SHP77 treated with DMSO at 0.1 percent for 48 hours (cell line): ENCODE measurements at regions not wholly inside any gene's neighbourhood (a gene's known extent, or its start where the extent isn't known, plus 50 kb on each side); places are given as distances from the start of the nearest gene placed in this dataset.
"Not testable (repeated sequence)": the region's sequence is repeated elsewhere in the genome, so short reads cannot be mapped to it uniquely, and the experiment has no call there.

Source experiments
- DNase-seq: peaks from one replicate; lab custom pipeline; 2025; lab: John Stamatoyannopoulos, UW

DNA sequence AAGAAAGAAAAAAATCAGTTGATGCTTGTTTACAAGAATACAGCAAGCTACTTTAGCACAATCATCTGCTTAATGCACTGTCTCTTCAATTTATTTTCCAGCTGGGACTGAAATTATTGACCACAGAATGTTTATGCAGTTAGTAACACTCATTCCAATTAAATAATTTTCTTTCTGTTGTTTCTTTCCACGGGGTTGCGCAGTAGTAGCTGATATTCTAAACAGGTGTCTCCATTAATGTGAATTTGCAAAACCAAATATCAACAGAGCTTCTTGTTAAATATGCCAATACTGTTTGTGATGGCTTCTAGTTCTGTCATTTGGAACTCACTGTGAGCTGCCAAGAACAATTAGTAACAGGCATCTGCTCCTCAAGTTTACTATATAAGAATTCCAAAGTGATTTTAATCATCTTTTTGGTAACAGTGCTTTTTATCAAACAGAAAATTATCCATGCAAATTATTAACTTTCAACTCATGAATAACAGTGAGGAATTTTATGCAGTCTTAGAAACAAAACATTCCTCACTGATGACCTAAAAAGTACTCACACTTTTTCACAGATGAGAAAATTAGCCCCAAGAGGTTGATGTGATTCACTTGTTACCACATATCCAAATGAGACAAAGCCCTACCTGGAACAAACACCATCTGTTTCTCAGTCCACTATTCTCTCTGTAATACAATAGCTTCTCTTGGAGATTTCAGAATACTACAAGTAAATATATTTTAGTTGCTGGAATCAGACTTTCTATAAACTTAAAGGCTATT is 567.6 kb upstream of the RGMB start:
- DNase-seq: no peak

DNA sequence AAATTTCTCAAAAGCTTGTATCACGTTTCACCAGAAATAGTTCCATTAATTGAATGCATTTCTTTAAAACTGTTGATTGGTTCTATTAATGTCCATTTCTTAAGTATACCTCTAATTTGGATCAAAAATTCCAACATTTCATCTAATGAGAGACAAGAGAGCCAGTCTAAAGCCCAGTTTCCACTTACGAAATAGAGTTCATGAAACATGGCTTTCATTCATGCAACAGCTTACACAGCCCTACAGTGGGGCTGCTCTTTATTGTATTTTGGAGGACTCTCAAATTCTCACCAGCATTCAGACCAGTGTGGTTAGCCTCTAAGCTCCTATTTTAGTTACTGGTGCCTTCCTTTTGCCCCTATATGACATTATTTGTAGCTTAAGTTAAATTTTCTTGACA is 566.9 kb upstream of the RGMB start:
- no peak for DNase-seq

DNA sequence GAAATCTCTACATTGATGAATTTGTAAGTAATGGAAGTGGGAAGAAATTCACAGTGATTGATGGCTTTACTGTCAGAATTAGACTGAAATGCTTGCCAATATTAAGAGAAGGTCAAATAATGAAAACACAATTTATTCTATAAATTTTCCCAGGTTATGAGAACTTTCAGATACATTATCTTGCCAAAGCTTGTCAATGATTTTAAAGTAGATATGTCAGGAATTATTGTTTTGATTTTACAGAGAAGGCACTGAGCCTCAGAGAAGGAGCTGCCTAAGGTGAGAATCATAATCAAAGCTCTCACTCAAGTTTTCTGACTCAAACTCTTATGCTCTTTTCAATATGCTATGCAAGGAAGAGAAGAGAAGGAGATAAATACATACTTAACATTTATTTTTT is 564.0 kb upstream of the RGMB start:
- DNase-seq: no peak

DNA sequence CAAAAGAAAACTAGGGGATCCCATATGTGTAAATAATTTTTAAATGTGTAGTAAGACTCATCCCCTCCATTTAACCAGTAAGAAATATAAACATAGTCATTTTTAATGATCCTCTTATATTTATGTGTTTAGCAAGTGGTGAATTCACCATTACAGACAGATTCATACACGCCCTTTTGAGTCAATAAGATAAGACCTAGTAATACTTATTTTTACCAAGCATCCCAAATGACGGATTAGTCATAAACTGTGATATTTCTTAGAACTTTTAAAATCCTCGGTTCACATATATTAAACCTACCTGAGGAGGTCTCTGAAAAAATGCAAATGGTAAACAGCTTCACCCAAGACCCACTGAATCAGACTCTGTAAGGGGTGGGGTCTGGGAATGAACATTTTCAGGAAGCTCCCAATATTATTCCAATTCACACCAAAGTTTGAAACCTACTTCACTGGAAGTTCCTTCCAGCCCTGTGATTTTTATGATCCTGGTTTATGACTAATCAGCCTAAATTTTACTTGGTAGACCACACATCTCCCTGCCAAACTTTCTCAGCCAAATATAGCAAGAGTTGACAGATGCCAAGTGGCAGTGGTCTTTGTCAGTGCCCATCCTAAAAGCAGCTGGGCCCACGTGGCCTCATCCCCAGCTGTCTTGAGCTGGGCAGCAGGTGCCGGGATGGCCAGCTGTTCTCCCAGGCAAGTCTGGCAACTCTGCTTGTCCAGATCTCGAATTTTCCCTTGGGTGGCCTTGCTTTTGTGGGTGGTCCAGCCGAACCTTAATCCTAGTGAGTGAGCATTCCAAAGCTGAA is 559.0 kb upstream of the RGMB start:
- no peak for DNase-seq

DNA sequence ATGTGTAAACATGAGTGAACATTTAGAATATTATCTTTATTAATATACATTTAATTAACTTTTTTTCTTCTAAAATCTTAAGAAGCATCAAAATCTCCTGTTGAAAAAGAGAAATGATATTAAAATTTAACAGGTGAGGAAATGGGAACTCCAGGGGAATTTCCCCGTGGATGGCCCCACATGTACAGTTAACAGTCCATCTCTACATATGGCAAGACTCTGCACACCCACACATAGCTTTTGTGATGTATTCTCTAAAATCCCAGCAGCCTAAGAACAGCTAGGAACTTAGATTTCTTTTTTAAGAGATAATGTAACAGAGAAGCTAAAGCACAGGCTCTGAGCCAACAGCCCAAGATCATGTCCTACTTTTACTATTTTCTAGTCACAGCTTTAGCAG is 556.3 kb upstream of the RGMB start:
- DNase-seq: no peak

DNA sequence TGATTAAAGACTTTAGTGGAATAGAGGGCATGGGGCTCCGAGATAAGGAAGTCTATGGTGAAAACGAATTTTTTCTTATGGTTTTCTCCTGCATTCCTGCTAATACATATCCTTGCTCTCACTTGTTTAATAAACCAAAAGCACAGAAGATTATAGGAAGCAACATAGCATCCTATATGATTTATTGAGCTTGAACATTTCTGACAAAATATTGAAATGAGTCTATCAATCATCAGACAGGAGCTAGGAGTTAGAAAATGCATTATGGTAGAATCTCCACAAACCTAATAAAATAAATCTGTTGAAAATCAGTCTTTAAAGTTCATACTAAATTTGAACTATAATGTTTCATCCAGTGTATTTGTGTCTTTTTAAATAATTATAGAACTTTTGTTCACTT is 554.6 kb upstream of the RGMB start:
- no peak for DNase-seq

DNA sequence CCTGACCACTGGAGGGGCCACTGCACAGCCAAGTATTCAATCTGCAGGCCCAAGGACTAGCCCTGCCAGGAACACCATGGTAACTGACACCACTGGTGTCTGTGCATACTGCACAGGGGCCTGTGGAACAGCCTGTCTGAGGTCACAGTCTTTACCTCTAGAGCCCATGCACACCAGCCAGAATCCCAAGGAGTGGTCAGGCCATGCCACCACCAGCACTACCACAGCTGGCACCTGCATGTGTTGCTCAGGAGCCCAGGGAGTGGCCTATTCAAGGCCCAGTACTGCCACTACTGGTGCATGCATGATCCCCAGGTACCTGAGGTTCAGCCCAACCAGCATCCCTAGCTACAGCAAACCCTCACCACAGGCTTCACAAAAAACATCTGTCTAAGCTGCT is 546.0 kb upstream of the RGMB start:
- DNase-seq: no peak

DNA sequence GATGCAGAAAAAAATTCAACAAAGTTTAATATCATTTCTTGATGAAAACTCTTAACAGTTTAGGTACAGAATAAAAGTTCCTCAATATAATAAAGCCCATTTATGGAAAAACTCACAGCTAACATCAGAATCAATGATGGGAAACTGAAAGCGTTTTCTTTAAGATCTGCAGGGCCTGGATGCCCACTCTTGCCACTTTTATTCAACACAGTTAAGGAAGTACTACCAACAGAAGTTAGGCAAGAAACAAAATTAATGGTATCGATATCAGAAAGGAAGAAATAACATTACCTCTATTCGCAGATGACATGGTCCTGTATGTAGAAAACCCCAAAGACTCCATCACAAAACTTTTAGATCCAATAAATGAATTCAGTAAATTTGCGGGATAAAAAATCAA is 542.4 kb upstream of the RGMB start:
- DNase-seq: no peak

DNA sequence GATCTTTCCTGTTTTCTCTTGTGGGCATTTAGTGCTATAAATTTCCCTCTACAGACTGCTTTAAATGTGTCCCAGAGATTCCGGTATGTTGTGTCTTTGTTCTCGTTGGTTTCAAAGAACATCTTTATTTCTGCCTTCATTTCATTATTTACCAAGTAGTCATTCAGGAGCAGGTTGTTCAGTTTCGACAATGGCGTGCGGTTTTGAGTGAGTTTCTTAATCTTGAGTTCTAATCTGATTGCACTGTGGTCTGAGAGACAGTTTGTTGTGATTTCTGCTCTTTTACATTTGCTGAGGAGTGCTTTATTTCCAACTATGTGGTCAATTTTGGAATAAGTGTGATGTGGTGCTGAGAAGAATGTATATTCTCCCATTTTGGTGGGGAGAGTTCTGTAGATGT is 535.7 kb upstream of the RGMB start:
- DNase-seq: not testable (repeated sequence)

DNA sequence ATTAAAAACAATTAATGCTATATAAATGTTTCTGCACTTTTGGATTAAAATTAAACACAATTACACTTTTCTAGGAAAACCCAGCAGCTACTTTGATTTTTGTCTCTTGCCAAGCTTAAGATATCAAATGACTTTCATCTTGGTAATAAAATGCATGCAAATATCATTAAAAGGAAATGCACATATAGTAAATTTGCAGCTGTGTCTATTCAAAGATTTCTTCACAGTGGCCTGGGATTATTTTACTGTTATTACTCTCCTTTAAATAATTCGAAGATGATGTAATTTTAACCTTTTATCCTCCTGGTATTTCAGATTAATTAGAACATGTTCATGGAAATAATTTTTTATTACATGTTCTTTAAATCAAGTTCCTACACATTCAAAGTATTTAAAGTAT is 529.5 kb upstream of the RGMB start:
- DNase-seq: no peak

DNA sequence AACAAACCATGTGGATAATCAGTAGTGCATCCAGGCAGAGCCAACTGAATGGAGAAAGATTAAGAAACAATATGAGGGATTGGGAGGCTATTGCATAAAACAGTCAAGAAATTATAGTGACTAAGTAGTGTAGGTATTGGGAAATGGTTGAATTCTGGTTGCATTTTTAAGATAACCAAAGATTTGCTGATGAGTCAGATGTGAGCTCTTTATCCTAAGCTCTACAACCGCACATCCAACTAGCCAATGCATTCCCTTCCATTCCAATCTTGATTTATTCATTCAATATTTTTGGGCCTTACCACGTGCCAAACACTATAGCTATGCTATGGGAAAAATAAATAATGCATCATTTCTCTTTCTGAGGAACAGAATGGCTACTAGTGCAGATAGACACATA is 524.5 kb upstream of the RGMB start:
- no peak for DNase-seq

DNA sequence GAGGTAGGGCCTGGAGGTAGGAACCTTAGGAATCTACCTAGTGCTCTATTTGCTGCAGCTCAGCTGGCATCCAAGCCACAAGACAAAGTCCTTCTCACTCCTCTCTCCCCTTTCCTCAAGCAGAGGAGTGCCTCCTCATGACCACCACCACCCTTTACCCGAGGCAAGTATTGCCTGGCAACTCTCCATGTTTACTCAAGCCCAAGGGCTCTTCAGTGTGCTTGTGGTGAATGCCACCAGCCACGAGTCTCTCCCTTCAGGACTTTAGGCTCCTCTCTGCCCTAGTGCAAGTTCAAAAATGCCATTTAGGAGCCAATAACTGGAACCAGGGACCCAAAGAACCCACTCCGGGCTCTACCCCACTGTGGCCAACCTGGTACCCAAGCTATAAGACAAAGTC is 514.5 kb upstream of the RGMB start:
- no peak for DNase-seq

DNA sequence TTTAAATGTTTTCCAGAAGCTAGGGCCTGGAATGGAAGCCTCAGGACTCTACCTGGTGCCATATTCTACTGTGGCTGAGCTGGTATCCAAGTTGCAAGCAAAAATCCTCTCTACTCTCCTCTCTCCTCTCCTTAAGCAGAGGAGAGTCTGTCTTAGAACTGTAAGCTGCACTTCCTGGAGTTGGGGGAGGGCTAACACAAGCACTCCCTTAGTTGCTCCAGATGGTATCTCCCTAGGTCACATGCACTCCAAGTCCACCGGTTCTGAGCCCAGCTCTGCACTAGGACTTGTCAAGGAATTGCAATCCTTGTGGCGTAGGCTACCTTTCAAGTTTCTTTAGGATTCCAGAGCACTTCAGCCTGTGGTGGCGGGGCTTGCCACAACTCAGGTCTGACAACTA is 513.9 kb upstream of the RGMB start:
- DNase-seq: no peak

DNA sequence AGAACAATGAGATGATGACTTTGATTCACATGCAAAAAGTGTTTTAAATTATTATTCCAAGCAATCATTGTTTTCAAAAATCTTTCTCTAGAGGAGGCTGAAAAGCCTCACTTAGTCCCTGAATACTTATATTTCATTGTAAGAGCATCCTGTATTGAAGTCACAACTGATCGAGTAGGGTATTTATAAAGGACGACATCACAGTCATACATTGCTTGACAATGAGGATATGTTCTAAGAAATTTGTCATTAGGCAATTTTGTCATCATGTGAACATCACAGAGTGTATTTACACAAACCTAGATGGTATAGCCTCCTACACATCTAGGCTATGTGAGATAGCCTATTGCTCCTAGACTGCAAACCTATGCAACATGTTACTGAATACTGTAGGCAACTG is 510.4 kb upstream of the RGMB start:
- no peak for DNase-seq

DNA sequence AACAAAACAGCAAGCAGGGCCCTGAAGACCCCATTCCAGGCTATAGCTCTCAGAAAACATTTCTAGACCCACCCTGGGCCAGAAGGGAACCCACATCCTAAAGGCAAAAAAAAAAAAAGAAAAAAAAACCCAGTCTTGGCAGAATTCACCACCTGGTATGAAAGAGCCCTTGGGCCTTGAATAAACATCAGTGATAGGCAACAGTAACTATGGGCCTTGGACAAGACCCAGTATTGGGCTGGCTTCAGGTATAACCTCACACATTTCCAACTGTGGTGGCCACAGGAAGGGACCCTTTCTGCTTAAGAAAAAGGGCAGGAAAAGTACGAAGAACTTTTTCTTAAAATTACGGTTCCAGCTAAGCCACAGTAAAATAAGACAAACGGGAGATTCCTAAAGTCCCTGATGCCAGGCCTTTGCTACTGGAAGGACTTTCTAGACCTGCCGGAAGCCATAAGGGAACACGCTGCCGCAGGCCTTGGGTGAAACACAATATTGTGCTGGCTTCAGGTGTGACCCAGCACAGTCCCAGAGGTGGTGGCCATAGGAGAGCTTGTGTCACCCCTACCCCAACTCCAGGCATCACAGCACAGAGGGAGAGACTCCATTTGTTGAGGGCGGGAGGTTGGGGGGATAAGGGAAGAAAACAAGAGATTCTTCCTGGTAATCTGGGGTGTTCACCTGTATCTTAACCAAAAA is 505.2 kb upstream of the RGMB start:
- DNase-seq: no peak

DNA sequence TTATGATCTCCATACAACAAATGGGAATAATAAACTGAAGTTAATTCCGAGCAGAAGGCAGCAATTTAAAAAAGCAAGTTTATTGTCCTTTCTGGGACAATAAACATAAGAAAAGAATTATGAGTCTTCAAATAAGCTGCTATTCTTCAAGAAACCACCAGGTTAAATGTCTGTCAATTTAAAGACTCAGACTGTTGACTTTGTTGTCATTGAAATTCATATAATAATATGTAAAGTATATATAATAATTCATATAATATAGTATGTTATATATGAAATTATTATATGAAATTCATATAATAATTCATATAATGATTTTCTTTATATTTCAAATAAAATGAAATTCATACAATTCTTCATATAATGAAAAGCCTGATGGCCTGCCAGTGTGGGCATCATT is 497.5 kb upstream of the RGMB start:
- no peak for DNase-seq

DNA sequence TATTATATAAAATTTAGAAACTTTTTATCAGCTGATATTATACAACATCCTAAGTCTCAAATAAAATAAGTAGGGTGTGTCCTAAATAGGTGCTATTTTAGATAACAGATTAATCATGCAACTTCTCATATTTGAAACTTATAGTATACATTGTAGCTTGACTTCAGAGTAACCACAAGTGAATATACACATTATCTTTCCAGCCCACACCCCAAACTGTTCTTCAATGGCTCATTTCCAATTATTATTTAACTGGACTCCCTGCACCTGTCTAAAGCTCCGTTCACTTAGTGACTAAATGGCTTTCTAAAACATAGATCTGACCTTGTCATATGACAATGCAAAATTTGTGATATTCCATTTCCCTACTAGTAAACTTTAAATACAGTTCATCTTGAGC is 490.9 kb upstream of the RGMB start:
- DNase-seq: no peak

DNA sequence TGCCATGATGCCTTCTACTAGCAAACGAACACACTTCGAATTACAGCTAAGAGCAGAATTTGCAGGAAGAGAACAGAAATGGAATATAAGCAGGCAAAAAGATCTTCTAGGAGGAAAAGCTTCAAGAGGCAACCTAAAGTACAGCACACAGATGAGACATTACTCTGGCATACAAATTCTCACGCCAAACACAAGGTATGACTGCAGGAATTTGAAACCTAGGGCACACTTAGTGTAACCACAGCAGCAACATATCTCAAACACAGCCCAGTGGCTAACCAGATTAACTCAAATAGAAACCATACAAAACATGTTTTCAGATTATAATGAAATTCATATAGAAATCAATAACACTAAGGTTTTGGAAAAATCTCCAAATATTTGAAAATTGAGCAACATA is 481.0 kb upstream of the RGMB start:
- no peak for DNase-seq

DNA sequence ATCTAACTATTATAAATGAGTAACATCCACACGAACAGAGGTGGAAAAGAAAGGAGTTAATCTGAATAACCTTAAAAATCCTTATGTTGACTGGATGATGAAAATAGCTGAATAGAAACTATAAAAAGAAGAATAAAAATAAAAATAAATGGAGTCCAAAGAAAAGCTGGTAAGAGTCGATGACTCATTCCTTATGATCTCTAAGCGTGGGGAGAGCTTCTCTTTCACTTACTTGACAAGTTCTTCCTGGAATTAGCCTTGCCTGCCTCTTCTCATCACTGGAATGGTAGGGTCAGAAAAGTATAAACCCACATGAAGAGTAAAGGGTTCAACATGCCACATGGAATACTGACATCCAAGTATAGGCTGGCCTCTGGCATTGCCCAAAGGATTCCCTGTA is 477.0 kb upstream of the RGMB start:
- no peak for DNase-seq

DNA sequence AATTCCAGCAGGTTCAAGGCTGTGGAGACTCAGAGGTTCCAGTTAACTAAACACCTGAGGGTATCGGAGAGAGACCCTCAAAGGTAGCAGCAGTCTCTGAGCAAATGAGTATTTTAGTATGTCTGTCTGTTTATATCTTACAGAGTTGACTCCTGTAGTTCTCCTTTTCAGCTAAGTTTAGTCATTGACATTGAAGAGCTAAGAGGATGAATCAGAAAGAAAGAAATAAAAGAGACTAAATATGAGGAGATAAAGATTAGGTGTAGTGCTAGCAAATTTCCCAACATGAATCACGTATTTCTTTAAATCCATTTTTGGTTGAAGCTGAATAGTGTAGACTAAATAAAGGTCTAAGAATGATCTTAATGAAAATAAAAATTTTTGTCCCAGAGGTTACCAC is 474.0 kb upstream of the RGMB start:
- no peak for DNase-seq

DNA sequence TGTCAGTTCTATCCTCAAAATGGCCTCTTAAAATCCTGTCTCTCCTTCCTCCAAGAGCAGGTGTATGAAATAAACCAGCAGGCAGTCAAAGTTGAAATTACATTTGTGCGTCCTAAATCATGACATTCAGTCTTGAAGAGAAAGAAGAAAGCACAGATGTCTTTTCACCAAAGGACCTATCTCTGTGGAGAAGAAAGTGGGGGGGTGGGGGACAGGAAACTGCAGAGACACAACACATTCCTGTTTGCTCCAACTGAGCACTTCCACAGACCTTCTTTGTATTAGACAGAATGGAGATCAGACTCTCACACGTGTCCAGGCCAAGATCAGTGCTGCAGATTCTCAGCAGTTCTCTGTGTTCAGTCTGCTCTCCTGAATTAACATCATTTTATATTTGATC is 471.9 kb upstream of the RGMB start:
- no peak for DNase-seq

DNA sequence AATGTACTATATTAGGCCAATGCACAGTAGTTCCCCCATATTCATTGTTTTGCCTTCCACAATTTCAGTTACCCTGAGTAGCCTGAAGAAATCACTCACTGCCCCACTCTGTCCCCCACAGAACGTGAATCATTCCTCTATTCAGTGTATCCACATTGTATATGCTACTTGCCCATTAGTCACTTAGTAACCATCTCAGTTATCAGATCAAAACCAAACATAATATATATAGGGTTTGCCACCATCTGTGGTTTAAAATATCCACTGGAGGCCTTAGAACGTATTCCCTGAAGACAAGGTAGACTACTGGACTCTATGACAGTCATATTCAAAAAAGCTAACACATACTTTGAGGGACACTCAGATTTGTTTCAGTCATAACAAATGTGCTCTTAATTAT is 465.7 kb upstream of the RGMB start:
- DNase-seq: no peak

DNA sequence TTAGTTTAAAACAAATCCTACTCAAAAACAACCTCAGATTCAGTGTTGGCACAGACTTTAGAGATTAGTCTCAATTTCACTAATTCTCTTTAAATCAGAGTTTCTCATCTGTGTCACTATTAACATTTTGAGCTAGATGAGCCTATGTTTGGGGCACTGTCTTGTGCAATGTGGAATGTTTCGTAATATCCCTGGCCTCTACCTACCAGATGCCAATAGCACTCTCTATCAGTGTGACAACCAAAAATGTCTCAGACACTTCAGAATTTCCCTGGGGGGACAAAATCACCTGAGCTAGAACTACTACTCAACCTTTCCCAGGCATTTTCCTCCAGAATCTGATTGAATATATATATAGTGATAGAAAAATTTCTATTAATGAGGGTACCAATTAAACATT is 465.2 kb upstream of the RGMB start:
- DNase-seq: no peak
